BLaER1 treated with 17β-estradiol and CSF1 and Interleukin-3, amounts not matched to agents 10 nM and 100 nM (cell line): ENCODE measurements at regions not wholly inside any gene's neighbourhood (a gene's known extent, or its start where the extent isn't known, plus 50 kb on each side); places are given as distances from the start of the nearest gene placed in this dataset.
"Not testable (repeated sequence)": the region's sequence is repeated elsewhere in the genome, so short reads cannot be mapped to it uniquely, and the experiment has no call there.

Experiments
- H3K27ac ChIP-seq, 11 experiments: shearing (Covaris generic); formaldehyde crosslinking; 2 replicates each; pipeline ENCODE4 v1.8.1; 2022
- H3K27me3 ChIP-seq, 11 experiments: shearing (Covaris generic); formaldehyde crosslinking; 2 replicates each; pipeline ENCODE4 v1.8.1; 2022
- H3K36me3 ChIP-seq, 11 experiments: shearing (Covaris generic); formaldehyde crosslinking; 2 replicates each; pipeline ENCODE4 v1.8.1; 2022
- H3K4me1 ChIP-seq, 10 experiments: shearing (Covaris generic); formaldehyde crosslinking; 2 replicates each; pipeline ENCODE4 v1.8.1; 2022
- H3K4me2 ChIP-seq, 11 experiments: shearing (Covaris generic); formaldehyde crosslinking; 2 replicates each; pipeline ENCODE4 v1.8.1; 2022
- H3K4me3 ChIP-seq, 10 experiments: shearing (Covaris generic); formaldehyde crosslinking; 2 replicates each; pipeline ENCODE4 v1.8.1; 2022
- H3K9ac ChIP-seq, 11 experiments: shearing (Covaris generic); formaldehyde crosslinking; 2 replicates each; pipeline ENCODE4 v1.8.1; 2022
- H3K9me3 ChIP-seq, 11 experiments: shearing (Covaris generic); formaldehyde crosslinking; replicated peaks in 1 of 11; 2 replicates each; pipeline ENCODE4 v1.8.1; 2022
- H4K20me1 ChIP-seq, 11 experiments: shearing (Covaris generic); formaldehyde crosslinking; 2 replicates each; pipeline ENCODE4 v1.8.1; 2022
- Cebpa-rat ChIP-seq, 11 experiments: shearing (Covaris generic); IDR thresholded peaks; 2 replicates each; pipeline ENCODE4 v1.8.1; 2022

GRCh38 chr5:92678640-92679039 is 902.4 kb downstream of the NR2F1-AS1 start:
- no peak overlapping the region for H3K4me3 ChIP-seq
- no peaks in the 10 kb centered on the region for H3K36me3 ChIP-seq
- no peaks in the 10 kb centered on the region for H3K27me3 ChIP-seq
- H3K9ac ChIP-seq, result no peak overlapping the region
- H3K4me1 ChIP-seq, result no peaks in the 10 kb centered on the region
- no peak overlapping the region for H3K27ac ChIP-seq
- TF ChIP-seq Cebpa-rat (IDR thresholded peaks at IDR 0.05), result no peak
- H3K9me3 ChIP-seq, result no peaks in the 10 kb centered on the region
- no peak overlapping the region for H3K4me2 ChIP-seq
- no peaks in the 10 kb centered on the region for H4K20me1 ChIP-seq

- no peak for TF ChIP-seq Cebpa-rat (IDR thresholded peaks at IDR 0.05)
These were observed 904.5 kb downstream of the NR2F1-AS1 start for GRCh38 chr5:92676215-92677165.

GRCh38 chr5:92674321-92674720 is 906.7 kb downstream of the NR2F1-AS1 start:
- Histone ChIP-seq H3K9me3 (no peaks in the 10 kb centered on the region), H3K27me3 (no peaks in the 10 kb centered on the region), H3K4me3 (no peak overlapping the region), H3K36me3 (no peaks in the 10 kb centered on the region), H4K20me1 (no peaks in the 10 kb centered on the region), H3K4me1 (no peaks in the 10 kb centered on the region), H3K27ac (no peak overlapping the region), H3K9ac (no peak overlapping the region), H3K4me2 (no peak overlapping the region)
- no peak for TF ChIP-seq Cebpa-rat (IDR thresholded peaks at IDR 0.05)

More at GRCh38 chr5:92676215-92677165, 904.5 kb downstream of the NR2F1-AS1 start:
- Histone ChIP-seq H3K27me3 (no peaks in the 10 kb centered on the region), H4K20me1 (no peaks in the 10 kb centered on the region), H3K4me2 (no peak overlapping the region), H3K36me3 (no peaks in the 10 kb centered on the region), H3K9me3 (no peaks in the 10 kb centered on the region), H3K4me1 (no peaks in the 10 kb centered on the region), H3K9ac (no peak overlapping the region), H3K4me3 (no peak overlapping the region), H3K27ac (no peak overlapping the region)

- TF ChIP-seq Cebpa-rat (IDR thresholded peaks at IDR 0.05), result no peak
- H3K27ac ChIP-seq, result no peak overlapping the region
- no peak overlapping the region for H3K4me2 ChIP-seq
These were observed 915.5 kb downstream of the NR2F1-AS1 start for GRCh38 chr5:92665506-92665905.

GRCh38 chr5:92662741-92663140 is 918.3 kb downstream of the NR2F1-AS1 start:
- Histone ChIP-seq H3K9me3 (no peaks in the 10 kb centered on the region), H3K9ac (no peak overlapping the region), H4K20me1 (no peaks in the 10 kb centered on the region), H3K4me1 (no peaks in the 10 kb centered on the region), H3K27ac (no peak overlapping the region), H3K4me2 (no peak overlapping the region), H3K27me3 (no peaks in the 10 kb centered on the region), H3K36me3 (no peaks in the 10 kb centered on the region), H3K4me3 (no peak overlapping the region)
- TF ChIP-seq Cebpa-rat (IDR thresholded peaks at IDR 0.05), result no peak

More at GRCh38 chr5:92665506-92665905, 915.5 kb downstream of the NR2F1-AS1 start:
- H3K36me3 ChIP-seq, result no peaks in the 10 kb centered on the region
- H3K9ac ChIP-seq, result no peak overlapping the region
- H3K9me3 ChIP-seq, result no peaks in the 10 kb centered on the region
- H3K27me3 ChIP-seq, result no peaks in the 10 kb centered on the region
- no peaks in the 10 kb centered on the region for H3K4me1 ChIP-seq
- no peak overlapping the region for H3K4me3 ChIP-seq
- H4K20me1 ChIP-seq, result no peaks in the 10 kb centered on the region

- no peaks in the 10 kb centered on the region for H4K20me1 ChIP-seq
- no peaks in the 10 kb centered on the region for H3K27me3 ChIP-seq
- no peak overlapping the region for H3K4me2 ChIP-seq
- H3K4me1 ChIP-seq, result no peaks in the 10 kb centered on the region
- H3K9me3 ChIP-seq, result no peaks in the 10 kb centered on the region
- no peak overlapping the region for H3K27ac ChIP-seq
- no peak for TF ChIP-seq Cebpa-rat (IDR thresholded peaks at IDR 0.05)
- no peak overlapping the region for H3K9ac ChIP-seq
- H3K36me3 ChIP-seq, result no peaks in the 10 kb centered on the region
- no peak overlapping the region for H3K4me3 ChIP-seq
These were observed 921.8 kb downstream of the NR2F1-AS1 start for GRCh38 chr5:92659246-92659645.

GRCh38 chr5:92654601-92655000 is 926.4 kb downstream of the NR2F1-AS1 start:
- H3K4me1 ChIP-seq, H3K9me3 ChIP-seq, H3K27ac ChIP-seq, H3K4me2 ChIP-seq, H3K27me3 ChIP-seq, H4K20me1 ChIP-seq, H3K4me3 ChIP-seq, H3K36me3 ChIP-seq, H3K9ac ChIP-seq: not testable (repeated sequence)

GRCh38 chr5:92653730-92654461 is 927.1 kb downstream of the NR2F1-AS1 start:
- TF ChIP-seq Cebpa-rat (IDR thresholded peaks at IDR 0.05), result no peak
- no peaks in the 10 kb centered on the region for H3K9me3 ChIP-seq
- H3K4me1 ChIP-seq, result no peaks in the 10 kb centered on the region
- no peak overlapping the region for H3K27ac ChIP-seq
- no peak overlapping the region for H3K9ac ChIP-seq
- H4K20me1 ChIP-seq, result no peaks in the 10 kb centered on the region
- H3K36me3 ChIP-seq, result no peaks in the 10 kb centered on the region
- no peak overlapping the region for H3K4me3 ChIP-seq
- no peak overlapping the region for H3K4me2 ChIP-seq
- no peaks in the 10 kb centered on the region for H3K27me3 ChIP-seq

GRCh38 chr5:92652756-92653155 is 928.3 kb downstream of the NR2F1-AS1 start:
- H3K27me3 ChIP-seq, result no peaks in the 10 kb centered on the region
- H3K36me3 ChIP-seq, result no peaks in the 10 kb centered on the region
- TF ChIP-seq Cebpa-rat (IDR thresholded peaks at IDR 0.05), result no peak
- H3K9me3 ChIP-seq, result no peaks in the 10 kb centered on the region
- no peaks in the 10 kb centered on the region for H4K20me1 ChIP-seq
- H3K9ac ChIP-seq, result no peak overlapping the region
- no peak overlapping the region for H3K27ac ChIP-seq
- H3K4me3 ChIP-seq, result no peak overlapping the region
- no peaks in the 10 kb centered on the region for H3K4me1 ChIP-seq
- no peak overlapping the region for H3K4me2 ChIP-seq
